KMS-11 (cell line): ENCODE measurements at regions not wholly inside any gene's neighbourhood (a gene's known extent, or its start where the extent isn't known, plus 50 kb on each side); places are given as distances from the start of the nearest gene placed in this dataset.
A peak's percentile ranks its signal among the peaks of the same experiment; 100 is the strongest.

Experiments used
- H2AFZ ChIP-seq: fragments of 200-600 bp; sonication (generic); 2 replicates; pipeline ENCODE4 v1.6.1; 2016; ENCODE audit warnings: antibody characterized with exemption, mixed run types, low read depth
- H3K27ac ChIP-seq: fragments of 200-600 bp; sonication (generic); 2 replicates; pipeline ENCODE4 v1.6.1; 2016; ENCODE audit warnings: mild to moderate bottlenecking, mixed run types
- H3K27me3 ChIP-seq: fragments of 200-600 bp; sonication (generic); 2 replicates; pipeline ENCODE4 v1.6.1; 2017; ENCODE audit warnings: mild to moderate bottlenecking, low read depth, mixed run types, moderate library complexity; ENCODE audit not compliant: insufficient read depth
- H3K36me3 ChIP-seq: fragments of 200-600 bp; sonication (generic); 2 replicates; pipeline ENCODE4 v1.6.1; 2017; ENCODE audit warnings: mild to moderate bottlenecking, mixed run types; ENCODE audit not compliant: insufficient read depth
- H3K4me1 ChIP-seq: fragments of 200-600 bp; sonication (generic); 2 replicates; pipeline ENCODE4 v1.6.1; 2016; ENCODE audit warnings: mild to moderate bottlenecking, low read depth, mixed run types; ENCODE audit not compliant: poor library complexity, severe bottlenecking
- H3K4me2 ChIP-seq: fragments of 200-600 bp; sonication (generic); 2 replicates; pipeline ENCODE4 v1.7.0; 2016; ENCODE audit warnings: mild to moderate bottlenecking, mixed run types
- H3K4me3 ChIP-seq: fragments of 200-600 bp; sonication (generic); IDR thresholded peaks from 2 replicates; pipeline ENCODE4 v1.6.1; 2017; ENCODE audit warnings: low read depth, low read length, mixed read lengths; ENCODE audit not compliant: insufficient read depth
- H3K79me2 ChIP-seq: fragments of 200-600 bp; sonication (generic); 2 replicates; pipeline ENCODE4 v1.6.1; 2016; ENCODE audit warnings: low read depth, mixed run types; ENCODE audit not compliant: insufficient read depth
- H3K9ac ChIP-seq: fragments of 200-600 bp; sonication (generic); 2 replicates; pipeline ENCODE4 v1.6.1; 2016; ENCODE audit warnings: mild to moderate bottlenecking, mixed run types
- H4K20me1 ChIP-seq: fragments of 200-600 bp; sonication (generic); 2 replicates; pipeline ENCODE4 v1.6.1; 2016; ENCODE audit warnings: mild to moderate bottlenecking, mixed run types; ENCODE audit not compliant: insufficient read depth
- TF ChIP-seq, protein P1 (sequence below): fragments of 200-600 bp; sonication (generic); conservative IDR thresholded peaks from 2 replicates; pipeline ENCODE4 v1.6.1; 2017; ENCODE audit warnings: low read depth, mild to moderate bottlenecking, antibody characterized with exemption, low read length, moderate library complexity, mixed read lengths

GRCh38 chr6:99850841-99851240, 143.2 kb downstream of the MCHR2 start:
- Histone ChIP-seq H3K27ac (no peak overlapping the region), H3K27me3 (no peaks in the 10 kb centered on the region), H4K20me1 (no peaks in the 10 kb centered on the region), H3K36me3 (no peaks in the 10 kb centered on the region), H3K4me1 (no peaks in the 10 kb centered on the region), H3K9ac (no peak overlapping the region), H3K4me3 (no peak overlapping the region), H3K79me2 (no peaks in the 10 kb centered on the region), H2AFZ (no peak overlapping the region), H3K4me2 (no peak overlapping the region)
- TF ChIP-seq, protein P1, sequence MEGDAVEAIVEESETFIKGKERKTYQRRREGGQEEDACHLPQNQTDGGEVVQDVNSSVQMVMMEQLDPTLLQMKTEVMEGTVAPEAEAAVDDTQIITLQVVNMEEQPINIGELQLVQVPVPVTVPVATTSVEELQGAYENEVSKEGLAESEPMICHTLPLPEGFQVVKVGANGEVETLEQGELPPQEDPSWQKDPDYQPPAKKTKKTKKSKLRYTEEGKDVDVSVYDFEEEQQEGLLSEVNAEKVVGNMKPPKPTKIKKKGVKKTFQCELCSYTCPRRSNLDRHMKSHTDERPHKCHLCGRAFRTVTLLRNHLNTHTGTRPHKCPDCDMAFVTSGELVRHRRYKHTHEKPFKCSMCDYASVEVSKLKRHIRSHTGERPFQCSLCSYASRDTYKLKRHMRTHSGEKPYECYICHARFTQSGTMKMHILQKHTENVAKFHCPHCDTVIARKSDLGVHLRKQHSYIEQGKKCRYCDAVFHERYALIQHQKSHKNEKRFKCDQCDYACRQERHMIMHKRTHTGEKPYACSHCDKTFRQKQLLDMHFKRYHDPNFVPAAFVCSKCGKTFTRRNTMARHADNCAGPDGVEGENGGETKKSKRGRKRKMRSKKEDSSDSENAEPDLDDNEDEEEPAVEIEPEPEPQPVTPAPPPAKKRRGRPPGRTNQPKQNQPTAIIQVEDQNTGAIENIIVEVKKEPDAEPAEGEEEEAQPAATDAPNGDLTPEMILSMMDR: no peak

DNA sequence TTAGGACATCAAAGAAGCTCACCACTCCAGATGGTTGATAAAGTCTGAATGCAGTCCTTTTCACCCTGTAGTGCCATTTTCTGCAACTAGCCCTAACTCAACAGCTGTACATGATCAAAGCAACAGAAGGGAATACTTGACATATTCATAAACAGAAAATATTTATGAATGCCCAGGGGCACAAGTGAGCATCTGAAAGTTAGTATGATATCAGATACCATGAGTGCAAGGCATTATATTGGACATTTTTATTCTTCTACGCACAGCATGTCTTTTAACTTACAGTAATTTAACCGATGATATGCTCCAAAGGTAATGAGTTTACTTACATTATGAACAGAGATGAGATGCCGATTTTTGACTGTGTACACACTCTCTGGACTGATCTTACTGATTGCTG, 142.0 kb downstream of the MCHR2 start:
- H3K4me1 ChIP-seq: no peaks in the 10 kb centered on the region
- no peaks in the 10 kb centered on the region for H4K20me1 ChIP-seq
- TF ChIP-seq, protein P1: no peak
- H3K4me3 ChIP-seq: no peak overlapping the region
- H3K27me3 ChIP-seq: no peaks in the 10 kb centered on the region
- no peaks in the 10 kb centered on the region for H3K36me3 ChIP-seq
- no peak overlapping the region for H3K4me2 ChIP-seq
- H3K9ac ChIP-seq: no peak overlapping the region
- H3K27ac ChIP-seq: no peak overlapping the region
- no peak overlapping the region for H2AFZ ChIP-seq
- no peaks in the 10 kb centered on the region for H3K79me2 ChIP-seq

- Histone ChIP-seq H3K4me2 (no peak overlapping the region), H3K4me1 (no peaks in the 10 kb centered on the region), H3K36me3 (no peaks in the 10 kb centered on the region), H4K20me1 (no peaks in the 10 kb centered on the region), H3K79me2 (no peaks in the 10 kb centered on the region), H2AFZ (no peak overlapping the region), H3K27ac (no peak overlapping the region), H3K4me3 (no peak overlapping the region), H3K27me3 (no peaks in the 10 kb centered on the region), H3K9ac (no peak overlapping the region)
- TF ChIP-seq, protein P1: no peak
Observed at GRCh38 chr6:99867026-99867425, 127.0 kb downstream of the MCHR2 start.

DNA sequence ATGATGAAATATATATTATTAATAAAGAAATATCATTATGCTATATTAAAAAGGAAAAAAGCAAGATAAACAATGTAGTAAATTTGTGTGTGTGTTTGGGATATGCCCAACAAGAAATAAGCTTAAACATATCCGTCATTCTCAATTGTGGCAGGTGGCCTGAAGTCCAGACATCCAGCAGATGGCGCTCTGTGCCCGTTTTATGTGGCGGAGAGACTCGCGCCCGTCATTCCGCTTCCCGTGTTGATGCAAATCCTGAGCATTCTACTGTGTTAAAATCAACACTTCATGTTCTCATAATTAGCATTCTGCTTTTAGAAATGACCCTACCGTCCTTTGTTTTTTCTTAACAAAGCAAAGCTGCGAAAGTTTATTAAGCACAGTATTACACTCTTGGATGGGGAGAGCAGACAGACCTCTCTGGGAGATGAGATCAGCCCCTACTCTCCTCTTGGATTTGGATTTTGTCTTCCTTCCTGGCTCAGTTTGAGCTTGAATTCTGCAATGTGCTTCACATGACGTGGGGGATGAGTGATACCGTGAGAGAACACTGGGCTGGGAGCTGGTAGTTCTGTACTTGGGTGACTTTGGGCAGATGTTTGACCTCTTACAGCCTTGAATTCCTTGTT, 125.8 kb downstream of the MCHR2 start:
- Histone ChIP-seq H3K36me3 (no peaks in the 10 kb centered on the region), H3K9ac (no peak overlapping the region), H3K4me2 (peak overlapping the region; percentile 21), H3K4me3 (no peak overlapping the region), H3K79me2 (no peaks in the 10 kb centered on the region), H3K4me1 (no peaks in the 10 kb centered on the region), H3K27me3 (no peaks in the 10 kb centered on the region), H2AFZ (peak overlapping the region; percentile 69), H4K20me1 (no peaks in the 10 kb centered on the region), H3K27ac (no peak overlapping the region)
- TF ChIP-seq, protein P1: peak; percentile 81
